ENCODE measurements at regions not wholly inside any gene's neighbourhood (a gene's known extent, or its start where the extent isn't known, plus 50 kb on each side); places are given as distances from the start of the nearest gene placed in this dataset.

- no peak for TF ChIP-seq CTCF (IDR thresholded peaks at IDR 0.05)
- TF ChIP-seq POLR2A (IDR thresholded peaks at IDR 0.05), result no peak
These were observed 121.9 kb upstream of the CDH13 start for GRCh38 chr16:82504836-82505235.
